ENCODE measurements at regions not wholly inside any gene's neighbourhood (a gene's known extent, or its start where the extent isn't known, plus 50 kb on each side); places are given as distances from the start of the nearest gene placed in this dataset.

DNA sequence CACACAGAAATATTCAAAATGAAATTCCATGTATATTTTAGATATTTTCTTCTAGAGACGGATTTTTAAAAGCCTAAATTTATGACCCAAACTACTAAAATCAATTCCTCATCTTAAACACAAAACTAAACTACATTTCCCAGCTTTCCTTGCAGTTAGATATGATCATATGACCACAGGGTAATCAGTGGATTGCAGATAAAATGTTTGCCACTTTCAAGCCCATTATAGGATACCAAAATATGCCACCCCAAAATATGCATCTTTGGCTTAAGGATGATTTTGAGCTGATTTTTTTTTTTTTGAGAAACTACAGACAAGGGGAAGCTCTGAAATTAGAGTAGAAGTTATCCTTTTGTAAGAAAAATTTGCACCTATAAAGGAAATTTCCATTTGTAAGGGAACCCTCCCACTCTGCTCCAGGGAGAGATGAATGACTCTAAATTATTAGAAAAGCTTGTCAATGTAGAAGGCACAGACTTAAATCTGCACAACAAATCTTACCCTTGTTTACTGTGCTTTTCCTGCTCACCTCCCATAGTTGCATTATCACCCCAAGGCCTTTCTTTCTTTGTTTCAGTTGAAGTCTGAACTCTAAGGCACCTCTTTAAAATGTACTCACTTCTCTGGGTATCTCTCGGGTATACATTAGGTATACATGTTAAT, 503.0 kb downstream of the PDHA2 start (continued):
- TF ChIP-seq, protein P1, sequence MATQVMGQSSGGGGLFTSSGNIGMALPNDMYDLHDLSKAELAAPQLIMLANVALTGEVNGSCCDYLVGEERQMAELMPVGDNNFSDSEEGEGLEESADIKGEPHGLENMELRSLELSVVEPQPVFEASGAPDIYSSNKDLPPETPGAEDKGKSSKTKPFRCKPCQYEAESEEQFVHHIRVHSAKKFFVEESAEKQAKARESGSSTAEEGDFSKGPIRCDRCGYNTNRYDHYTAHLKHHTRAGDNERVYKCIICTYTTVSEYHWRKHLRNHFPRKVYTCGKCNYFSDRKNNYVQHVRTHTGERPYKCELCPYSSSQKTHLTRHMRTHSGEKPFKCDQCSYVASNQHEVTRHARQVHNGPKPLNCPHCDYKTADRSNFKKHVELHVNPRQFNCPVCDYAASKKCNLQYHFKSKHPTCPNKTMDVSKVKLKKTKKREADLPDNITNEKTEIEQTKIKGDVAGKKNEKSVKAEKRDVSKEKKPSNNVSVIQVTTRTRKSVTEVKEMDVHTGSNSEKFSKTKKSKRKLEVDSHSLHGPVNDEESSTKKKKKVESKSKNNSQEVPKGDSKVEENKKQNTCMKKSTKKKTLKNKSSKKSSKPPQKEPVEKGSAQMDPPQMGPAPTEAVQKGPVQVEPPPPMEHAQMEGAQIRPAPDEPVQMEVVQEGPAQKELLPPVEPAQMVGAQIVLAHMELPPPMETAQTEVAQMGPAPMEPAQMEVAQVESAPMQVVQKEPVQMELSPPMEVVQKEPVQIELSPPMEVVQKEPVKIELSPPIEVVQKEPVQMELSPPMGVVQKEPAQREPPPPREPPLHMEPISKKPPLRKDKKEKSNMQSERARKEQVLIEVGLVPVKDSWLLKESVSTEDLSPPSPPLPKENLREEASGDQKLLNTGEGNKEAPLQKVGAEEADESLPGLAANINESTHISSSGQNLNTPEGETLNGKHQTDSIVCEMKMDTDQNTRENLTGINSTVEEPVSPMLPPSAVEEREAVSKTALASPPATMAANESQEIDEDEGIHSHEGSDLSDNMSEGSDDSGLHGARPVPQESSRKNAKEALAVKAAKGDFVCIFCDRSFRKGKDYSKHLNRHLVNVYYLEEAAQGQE (IDR thresholded peaks at IDR 0.05) = no peak
- TF ChIP-seq FOXA1 (IDR thresholded peaks at IDR 0.05) = no peak
- TF ChIP-seq HNF4G (IDR thresholded peaks at IDR 0.05) = no peak
- TF ChIP-seq SP1 (IDR thresholded peaks at IDR 0.05) = no peak
- no peak for TF ChIP-seq EGR1 (IDR thresholded peaks at IDR 0.05; ENCODE audit: low read depth in 2 of 2)
- TF ChIP-seq HNF4A (conservative IDR thresholded peaks at IDR 0.05) = no peak
- no peak for TF ChIP-seq NR2F2 (IDR thresholded peaks at IDR 0.05)
- no peak for TF ChIP-seq TAF1 (conservative IDR thresholded peaks at IDR 0.05)
- TF ChIP-seq FOXA2 (IDR thresholded peaks at IDR 0.05) = no peak

DNA sequence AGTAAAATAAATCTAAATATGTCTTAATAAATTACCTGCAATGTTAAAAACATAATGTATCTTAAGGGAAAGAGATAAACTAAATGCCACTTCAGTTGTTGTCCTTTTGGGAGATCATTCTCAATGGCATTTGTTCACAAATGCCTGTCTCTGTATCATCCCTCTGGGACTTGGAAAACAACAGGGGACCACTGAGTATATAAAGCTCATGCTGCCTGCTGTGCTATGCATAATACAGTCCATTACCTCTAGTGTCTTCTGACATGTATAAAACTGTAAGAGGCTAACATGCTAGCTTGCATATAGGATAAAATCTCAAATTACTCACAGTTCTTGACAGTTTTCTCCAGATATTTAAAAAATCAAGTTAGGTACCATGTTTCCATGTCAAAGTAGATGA, 503.9 kb downstream of the PDHA2 start:
- Histone ChIP-seq H3K9me3 (ENCODE audit: control insufficient read depth in 4 of 4, low read length in 3 of 4) (no peaks in the 10 kb centered on the region), H3K4me1 (ENCODE audit: control insufficient read depth in 4 of 4, insufficient read depth in 4 of 4, low read length in 3 of 4) (no peaks in the 10 kb centered on the region), H3K4me3 (ENCODE audit: low read depth in 1 of 3, low read length in 3 of 3) (no peak overlapping the region), H3K36me3 (ENCODE audit: control insufficient read depth in 4 of 4, insufficient read depth in 3 of 4, low read depth in 1 of 4, low read length in 3 of 4) (no peaks in the 10 kb centered on the region), H3K27me3 (ENCODE audit: control insufficient read depth in 4 of 4, insufficient read depth in 4 of 4, low read length in 3 of 4) (no peaks in the 10 kb centered on the region), H3K9ac (ENCODE audit: low read depth in 1 of 2, low read length in 2 of 2) (no peak overlapping the region), H3K27ac (ENCODE audit: low read depth in 1 of 2, low read length in 2 of 2) (no peak overlapping the region)
- DNase-seq (ENCODE audit: low spot score) = no peak
- TF ChIP-seq YY1 (IDR thresholded peaks at IDR 0.05) (no peak), HNF4G (IDR thresholded peaks at IDR 0.05) (no peak), JUND (IDR thresholded peaks at IDR 0.05) (no peak), FOXA1 (IDR thresholded peaks at IDR 0.05) (no peak), EGR1 (IDR thresholded peaks at IDR 0.05; ENCODE audit: low read depth in 2 of 2) (no peak), RXRA (IDR thresholded peaks at IDR 0.05) (no peak), FOXA2 (IDR thresholded peaks at IDR 0.05) (no peak), SP1 (IDR thresholded peaks at IDR 0.05) (no peak), RAD21 (IDR thresholded peaks at IDR 0.05) (no peak), HNF4A (conservative IDR thresholded peaks at IDR 0.05) (no peak), GABPA (IDR thresholded peaks at IDR 0.05 in 1 of 2, conservative IDR thresholded peaks at IDR 0.05 in 1 of 2) (no peak), TAF1 (conservative IDR thresholded peaks at IDR 0.05) (no peak), NR2F2 (IDR thresholded peaks at IDR 0.05) (no peak)
- TF ChIP-seq, protein P2, sequence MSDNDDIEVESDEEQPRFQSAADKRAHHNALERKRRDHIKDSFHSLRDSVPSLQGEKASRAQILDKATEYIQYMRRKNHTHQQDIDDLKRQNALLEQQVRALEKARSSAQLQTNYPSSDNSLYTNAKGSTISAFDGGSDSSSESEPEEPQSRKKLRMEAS (IDR thresholded peaks at IDR 0.05) = no peak
- TF ChIP-seq, protein P3, sequence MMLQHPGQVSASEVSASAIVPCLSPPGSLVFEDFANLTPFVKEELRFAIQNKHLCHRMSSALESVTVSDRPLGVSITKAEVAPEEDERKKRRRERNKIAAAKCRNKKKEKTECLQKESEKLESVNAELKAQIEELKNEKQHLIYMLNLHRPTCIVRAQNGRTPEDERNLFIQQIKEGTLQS (IDR thresholded peaks at IDR 0.05) = no peak
- TF ChIP-seq, protein P1 (IDR thresholded peaks at IDR 0.05) = no peak
- TF ChIP-seq, protein P4, sequence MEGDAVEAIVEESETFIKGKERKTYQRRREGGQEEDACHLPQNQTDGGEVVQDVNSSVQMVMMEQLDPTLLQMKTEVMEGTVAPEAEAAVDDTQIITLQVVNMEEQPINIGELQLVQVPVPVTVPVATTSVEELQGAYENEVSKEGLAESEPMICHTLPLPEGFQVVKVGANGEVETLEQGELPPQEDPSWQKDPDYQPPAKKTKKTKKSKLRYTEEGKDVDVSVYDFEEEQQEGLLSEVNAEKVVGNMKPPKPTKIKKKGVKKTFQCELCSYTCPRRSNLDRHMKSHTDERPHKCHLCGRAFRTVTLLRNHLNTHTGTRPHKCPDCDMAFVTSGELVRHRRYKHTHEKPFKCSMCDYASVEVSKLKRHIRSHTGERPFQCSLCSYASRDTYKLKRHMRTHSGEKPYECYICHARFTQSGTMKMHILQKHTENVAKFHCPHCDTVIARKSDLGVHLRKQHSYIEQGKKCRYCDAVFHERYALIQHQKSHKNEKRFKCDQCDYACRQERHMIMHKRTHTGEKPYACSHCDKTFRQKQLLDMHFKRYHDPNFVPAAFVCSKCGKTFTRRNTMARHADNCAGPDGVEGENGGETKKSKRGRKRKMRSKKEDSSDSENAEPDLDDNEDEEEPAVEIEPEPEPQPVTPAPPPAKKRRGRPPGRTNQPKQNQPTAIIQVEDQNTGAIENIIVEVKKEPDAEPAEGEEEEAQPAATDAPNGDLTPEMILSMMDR (IDR thresholded peaks at IDR 0.05; ENCODE audit: low read depth, low read length, missing input control) = no peak
- TF ChIP-seq, protein P5, sequence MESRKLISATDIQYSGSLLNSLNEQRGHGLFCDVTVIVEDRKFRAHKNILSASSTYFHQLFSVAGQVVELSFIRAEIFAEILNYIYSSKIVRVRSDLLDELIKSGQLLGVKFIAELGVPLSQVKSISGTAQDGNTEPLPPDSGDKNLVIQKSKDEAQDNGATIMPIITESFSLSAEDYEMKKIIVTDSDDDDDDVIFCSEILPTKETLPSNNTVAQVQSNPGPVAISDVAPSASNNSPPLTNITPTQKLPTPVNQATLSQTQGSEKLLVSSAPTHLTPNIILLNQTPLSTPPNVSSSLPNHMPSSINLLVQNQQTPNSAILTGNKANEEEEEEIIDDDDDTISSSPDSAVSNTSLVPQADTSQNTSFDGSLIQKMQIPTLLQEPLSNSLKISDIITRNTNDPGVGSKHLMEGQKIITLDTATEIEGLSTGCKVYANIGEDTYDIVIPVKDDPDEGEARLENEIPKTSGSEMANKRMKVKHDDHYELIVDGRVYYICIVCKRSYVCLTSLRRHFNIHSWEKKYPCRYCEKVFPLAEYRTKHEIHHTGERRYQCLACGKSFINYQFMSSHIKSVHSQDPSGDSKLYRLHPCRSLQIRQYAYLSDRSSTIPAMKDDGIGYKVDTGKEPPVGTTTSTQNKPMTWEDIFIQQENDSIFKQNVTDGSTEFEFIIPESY (IDR thresholded peaks at IDR 0.05) = no peak

Measured in liver (tissue), 7 donors.